Liver (tissue), 2 donors: ENCODE measurements at regions not wholly inside any gene's neighbourhood (a gene's known extent, or its start where the extent isn't known, plus 50 kb on each side); places are given as distances from the start of the nearest gene placed in this dataset.

Experiments used
- CTCF ChIP-seq: fragments of 150-350 bp; IDR thresholded peaks from 2 replicates; pipeline ENCODE4 v1.5.1; 2017; ENCODE audit warnings: improper control_type of control experiment, low read depth, low read length; ENCODE audit not compliant: missing input control
- FOXA1 ChIP-seq: IDR thresholded peaks from 2 replicates; pipeline ENCODE4 v1.6.1; 2016; ENCODE audit warnings: antibody characterized with exemption
- donor health status: healthy.

GRCh38 chr20:55264703-55265239 lies 740.5 kb downstream of the CBLN4 start:
- TF ChIP-seq CTCF, result no peak
- no peak for TF ChIP-seq FOXA1
